ENCODE measurements at regions not wholly inside any gene's neighbourhood (a gene's known extent, or its start where the extent isn't known, plus 50 kb on each side); places are given as distances from the start of the nearest gene placed in this dataset.
"Not testable (repeated sequence)": the region's sequence is repeated elsewhere in the genome, so short reads cannot be mapped to it uniquely, and the experiment has no call there.

GRCh38 chr20:40006168-40006860 is 682.7 kb downstream of the MAFB start:
- Histone ChIP-seq H3K9me3 (ENCODE audit: control insufficient read depth, low read length) (no peaks in the 10 kb centered on the region), H3K27ac (no peak overlapping the region), H3K27me3 (ENCODE audit: control insufficient read depth, insufficient read depth, low read length) (no peaks in the 10 kb centered on the region), H2AFZ (peak overlapping the region; percentile 62), H3K36me3 (ENCODE audit: control insufficient read depth, insufficient read depth, low read length) (no peaks in the 10 kb centered on the region), H3K4me1 (peaks cover 6% of the 10 kb centered on the region), H3K9ac (no peak overlapping the region), H3K4me3 (ENCODE audit: low read depth, low read length) (no peak overlapping the region), H3K79me2 (no peaks in the 10 kb centered on the region), H3K4me2 (ENCODE audit: low read length) (no peak overlapping the region)
- no peak for TF ChIP-seq CTCF (IDR thresholded peaks at IDR 0.05)

DNA sequence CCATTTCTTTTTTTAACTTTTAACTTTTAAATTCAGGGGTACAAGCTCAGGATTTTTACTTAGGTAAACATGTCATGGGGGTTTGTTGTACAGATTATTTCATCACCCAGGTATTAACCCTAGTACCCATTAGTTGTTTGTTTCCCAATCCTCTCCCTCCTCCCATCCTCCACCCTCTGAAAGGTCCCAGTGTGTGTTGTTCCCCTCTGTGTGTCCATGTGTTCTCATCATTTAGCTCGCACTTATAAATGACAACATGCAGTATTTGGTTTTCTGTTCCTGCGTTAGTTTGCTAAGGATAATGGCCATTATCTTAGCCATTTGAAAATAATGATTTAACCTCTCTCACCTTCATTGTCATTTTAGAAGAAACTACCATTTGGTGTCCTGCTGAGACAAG is 684.9 kb downstream of the MAFB start:
- not testable (repeated sequence) for H3K27ac ChIP-seq; H3K79me2 ChIP-seq; H3K9me3 ChIP-seq (ENCODE audit: control insufficient read depth, low read length); H2AFZ ChIP-seq; H3K4me3 ChIP-seq (ENCODE audit: low read depth, low read length); H3K36me3 ChIP-seq (ENCODE audit: control insufficient read depth, insufficient read depth, low read length); H3K4me2 ChIP-seq (ENCODE audit: low read length); H3K4me1 ChIP-seq; H3K27me3 ChIP-seq (ENCODE audit: control insufficient read depth, insufficient read depth, low read length); H3K9ac ChIP-seq

DNA sequence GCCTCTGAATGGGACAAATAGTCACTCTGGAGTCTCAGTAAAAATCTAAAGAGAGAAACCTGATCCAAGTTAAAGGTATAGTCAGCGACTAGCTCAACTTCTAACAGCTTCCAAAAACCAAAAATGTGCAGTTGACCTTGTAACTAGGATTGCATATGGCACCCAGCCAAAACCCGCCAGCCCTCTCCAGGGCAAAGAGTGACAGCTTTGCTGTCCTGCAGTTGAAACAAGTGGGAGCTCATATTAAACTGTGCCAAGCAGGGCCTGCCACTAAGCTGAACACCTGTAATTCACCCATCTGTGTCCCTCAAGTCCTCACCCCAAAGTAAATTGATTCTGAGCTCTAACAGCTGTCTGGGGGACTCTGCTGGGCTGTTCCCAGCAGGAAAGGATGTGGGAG is 695.3 kb downstream of the MAFB start:
- Histone ChIP-seq H3K4me3 (ENCODE audit: low read depth, low read length) (no peak overlapping the region), H2AFZ (peak overlapping the region; percentile 11), H3K4me2 (ENCODE audit: low read length) (no peak overlapping the region), H3K4me1 (no peaks in the 10 kb centered on the region), H3K79me2 (no peaks in the 10 kb centered on the region), H3K9me3 (ENCODE audit: control insufficient read depth, low read length) (no peaks in the 10 kb centered on the region), H3K36me3 (ENCODE audit: control insufficient read depth, insufficient read depth, low read length) (no peaks in the 10 kb centered on the region), H3K9ac (no peak overlapping the region), H3K27ac (no peak overlapping the region), H3K27me3 (ENCODE audit: control insufficient read depth, insufficient read depth, low read length) (no peaks in the 10 kb centered on the region)
- TF ChIP-seq CTCF (IDR thresholded peaks at IDR 0.05) = no peak

GRCh38 chr20:39990692-39991091 is 698.3 kb downstream of the MAFB start:
- H3K9ac ChIP-seq = no peak overlapping the region
- no peaks in the 10 kb centered on the region for H3K9me3 ChIP-seq (ENCODE audit: control insufficient read depth, low read length)
- no peak overlapping the region for H3K27ac ChIP-seq
- H3K27me3 ChIP-seq (ENCODE audit: control insufficient read depth, insufficient read depth, low read length) = no peaks in the 10 kb centered on the region
- no peaks in the 10 kb centered on the region for H3K79me2 ChIP-seq
- H3K4me2 ChIP-seq (ENCODE audit: low read length) = no peak overlapping the region
- no peak overlapping the region for H3K4me3 ChIP-seq (ENCODE audit: low read depth, low read length)
- H3K36me3 ChIP-seq (ENCODE audit: control insufficient read depth, insufficient read depth, low read length) = no peaks in the 10 kb centered on the region
- no peak for TF ChIP-seq CTCF (IDR thresholded peaks at IDR 0.05)
- no peak overlapping the region for H2AFZ ChIP-seq
- H3K4me1 ChIP-seq = peaks cover 11% of the 10 kb centered on the region

- Histone ChIP-seq H3K79me2 (no peaks in the 10 kb centered on the region), H3K27me3 (ENCODE audit: control insufficient read depth, insufficient read depth, low read length) (no peaks in the 10 kb centered on the region), H3K9ac (no peak overlapping the region), H3K4me1 (peaks cover 14% of the 10 kb centered on the region), H3K36me3 (ENCODE audit: control insufficient read depth, insufficient read depth, low read length) (no peaks in the 10 kb centered on the region), H3K4me3 (ENCODE audit: low read depth, low read length) (no peak overlapping the region), H3K27ac (no peak overlapping the region), H3K9me3 (ENCODE audit: control insufficient read depth, low read length) (no peaks in the 10 kb centered on the region), H3K4me2 (ENCODE audit: low read length) (no peak overlapping the region), H2AFZ (no peak overlapping the region)
- no peak for TF ChIP-seq CTCF (IDR thresholded peaks at IDR 0.05)
Measured at GRCh38 chr20:39988991-39989390, 700.0 kb downstream of the MAFB start.

Data from parathyroid adenoma (tissue), 2 donors.